Adrenal gland (tissue), 5 donors: ENCODE measurements at regions not wholly inside any gene's neighbourhood (a gene's known extent, or its start where the extent isn't known, plus 50 kb on each side); places are given as distances from the start of the nearest gene placed in this dataset.

ENCODE experiments used
- POLR2A ChIP-seq, 2 donors: fragments of 450-650 bp; IDR thresholded peaks; one replicate each; pipeline ENCODE4 v1.6.1; 2017; ENCODE audit warnings: antibody characterized with exemption in 2 of 2, mild to moderate bottlenecking in 2 of 2, moderate library complexity in 1 of 2
- TF ChIP-seq, protein P1 (sequence below), 6 experiments: fragments of 450-650 bp in 4 of 6; fragments of 200-600 bp in 2 of 6; sonication (generic) in 1 of 6; IDR thresholded peaks; 1 replicate in 5 of 6; 2 replicates in 1 of 6; pipeline versions ENCODE4 v1.5.1 to v1.8.0; 2016 to 2021; ENCODE audit warnings: antibody characterized with exemption in 6 of 6, mild to moderate bottlenecking in 2 of 6, moderate library complexity in 1 of 6
- donor health status: DM: no; HTN: no; CAD: no.

DNA sequence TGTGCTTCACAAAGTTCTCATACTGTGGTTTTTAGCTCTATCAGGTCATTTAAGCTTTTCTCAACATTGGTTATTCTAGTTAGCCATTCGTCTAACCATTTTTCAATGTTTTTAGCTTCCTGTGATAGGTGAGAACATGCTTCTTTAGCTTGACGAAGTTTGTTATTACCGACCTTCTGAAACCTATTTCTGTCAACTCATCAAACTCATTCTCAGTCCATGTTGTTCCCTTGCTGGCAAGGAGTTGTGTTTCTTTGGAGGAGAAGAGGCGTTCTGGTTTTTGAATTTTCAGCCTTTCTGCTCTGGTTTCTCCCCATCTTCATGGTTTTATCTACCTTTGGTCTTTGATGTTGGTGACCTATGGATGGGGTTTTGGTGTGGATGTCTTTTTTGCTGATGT, 120.9 kb downstream of the NFKBIZ start:
- TF ChIP-seq POLR2A (IDR thresholded peaks at IDR 0.05), result no peak
- TF ChIP-seq, protein P1, sequence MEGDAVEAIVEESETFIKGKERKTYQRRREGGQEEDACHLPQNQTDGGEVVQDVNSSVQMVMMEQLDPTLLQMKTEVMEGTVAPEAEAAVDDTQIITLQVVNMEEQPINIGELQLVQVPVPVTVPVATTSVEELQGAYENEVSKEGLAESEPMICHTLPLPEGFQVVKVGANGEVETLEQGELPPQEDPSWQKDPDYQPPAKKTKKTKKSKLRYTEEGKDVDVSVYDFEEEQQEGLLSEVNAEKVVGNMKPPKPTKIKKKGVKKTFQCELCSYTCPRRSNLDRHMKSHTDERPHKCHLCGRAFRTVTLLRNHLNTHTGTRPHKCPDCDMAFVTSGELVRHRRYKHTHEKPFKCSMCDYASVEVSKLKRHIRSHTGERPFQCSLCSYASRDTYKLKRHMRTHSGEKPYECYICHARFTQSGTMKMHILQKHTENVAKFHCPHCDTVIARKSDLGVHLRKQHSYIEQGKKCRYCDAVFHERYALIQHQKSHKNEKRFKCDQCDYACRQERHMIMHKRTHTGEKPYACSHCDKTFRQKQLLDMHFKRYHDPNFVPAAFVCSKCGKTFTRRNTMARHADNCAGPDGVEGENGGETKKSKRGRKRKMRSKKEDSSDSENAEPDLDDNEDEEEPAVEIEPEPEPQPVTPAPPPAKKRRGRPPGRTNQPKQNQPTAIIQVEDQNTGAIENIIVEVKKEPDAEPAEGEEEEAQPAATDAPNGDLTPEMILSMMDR (IDR thresholded peaks at IDR 0.05), result no peak
